ENCODE measurements at regions not wholly inside any gene's neighbourhood (a gene's known extent, or its start where the extent isn't known, plus 50 kb on each side); places are given as distances from the start of the nearest gene placed in this dataset.

- TF ChIP-seq ZNF274 (IDR thresholded peaks at IDR 0.05; ENCODE audit: low read depth, low read length) (no peak), YY1 (IDR thresholded peaks at IDR 0.05; ENCODE audit: insufficient read depth, insufficient read length) (no peak), SUZ12 (IDR thresholded peaks at IDR 0.05; ENCODE audit: extremely low read depth, insufficient read depth, insufficient read length) (no peak)
Observed at GRCh38 chr6:144702781-144703180, 417.6 kb downstream of the UTRN start.

All from NT2/D1 (cell line).